Peyer's patch (tissue), 4 donors: ENCODE measurements at regions not wholly inside any gene's neighbourhood (a gene's known extent, or its start where the extent isn't known, plus 50 kb on each side); places are given as distances from the start of the nearest gene placed in this dataset.

Experiments used
- CTCF ChIP-seq, 6 experiments: fragments of 450-650 bp in 4 of 6; fragments of 200-600 bp in 2 of 6; sonication (generic) in 1 of 6; IDR thresholded peaks; one replicate each; pipeline ENCODE4 v1.5.1; 2017 to 2019; ENCODE audit warnings: antibody characterized with exemption in 6 of 6, mild to moderate bottlenecking in 3 of 6, moderate library complexity in 1 of 6
- POLR2A ChIP-seq, 2 donors: fragments of 450-650 bp; IDR thresholded peaks; one replicate each; pipeline ENCODE4 v1.5.1; 2017; ENCODE audit warnings: antibody characterized with exemption in 2 of 2, mild to moderate bottlenecking in 2 of 2, moderate library complexity in 2 of 2

- TF ChIP-seq CTCF (IDR thresholded peaks at IDR 0.05): no peak
- no peak for TF ChIP-seq POLR2A (IDR thresholded peaks at IDR 0.05)
Measured at GRCh38 chr3:73321286-73321999, 260.0 kb downstream of the EBLN2 start.
